Caco-2 (cell line): ENCODE measurements at regions not wholly inside any gene's neighbourhood (a gene's known extent, or its start where the extent isn't known, plus 50 kb on each side); places are given as distances from the start of the nearest gene placed in this dataset.

ENCODE experiments used
- BruUV-seq: library from RNA; stranded (reverse); fragments of 400-500 nt; replicated peaks from 2 replicates; lab custom pipeline; 2021; lab: Mats Ljungman, UMichigan
- CTCF ChIA-PET: fragments of 300-600 bp; sonication (Branson Sonifier 250); formaldehyde crosslinking; loops from one replicate; lab custom pipeline; 2022; ENCODE audit warnings: antibody characterized with exemption; lab: Charles Lee
- POLR2A ChIA-PET: fragments of 300-600 bp; sonication (Branson Sonifier 250); formaldehyde crosslinking; loops from one replicate; lab custom pipeline; 2022; ENCODE audit warnings: antibody characterized with exemption; lab: Charles Lee
- DNase-seq, 2 experiments: peaks; one replicate each; pipeline versions ENCODE4 v3.0.0 to v3.0.0-alpha.2; 2020 to 2022
- H3K27me3 ChIP-seq: replicated peaks from 2 replicates; pipeline ENCODE4 v1.6.0; 2011; ENCODE audit warnings: low read length; ENCODE audit not compliant: control insufficient read depth, insufficient read depth
- H3K36me3 ChIP-seq: 2 replicates; pipeline ENCODE4 v1.5.1; 2011; ENCODE audit warnings: low read length; ENCODE audit not compliant: control insufficient read depth, insufficient read depth
- H3K4me1 ChIP-seq: fragments of 250-450 bp; sonication (Bioruptor Pico); 2 replicates; pipeline ENCODE4 v1.5.1; 2020; ENCODE audit warnings: mild to moderate bottlenecking
- H3K4me3 ChIP-seq: 2 replicates; pipeline ENCODE4 v1.5.1; 2011; ENCODE audit warnings: low read depth, mild to moderate bottlenecking, control low read depth, low read length
- H3K9me3 ChIP-seq: fragments of 250-450 bp; sonication (Bioruptor Pico); 2 replicates; pipeline ENCODE4 v1.5.1; 2020; ENCODE audit warnings: mild to moderate bottlenecking, moderate library complexity
- H3K27ac Mint-ChIP-seq: one replicate; pipeline ENCODE4 v1.8.0; 2022; ENCODE audit warnings: mixed read lengths; ENCODE audit not compliant: unreplicated experiment
- H3K27me3 Mint-ChIP-seq: one replicate; pipeline ENCODE4 v1.8.0; 2022; ENCODE audit warnings: mixed read lengths; ENCODE audit not compliant: insufficient read depth, unreplicated experiment
- H3K36me3 Mint-ChIP-seq: one replicate; pipeline ENCODE4 v1.8.0; 2022; ENCODE audit warnings: mild to moderate bottlenecking, mixed read lengths; ENCODE audit not compliant: insufficient read depth, unreplicated experiment
- H3K4me1 Mint-ChIP-seq: one replicate; pipeline ENCODE4 v1.8.0; 2022; ENCODE audit warnings: low read depth, mixed read lengths; ENCODE audit not compliant: unreplicated experiment
- H3K4me3 Mint-ChIP-seq: one replicate; pipeline ENCODE4 v1.8.0; 2022; ENCODE audit warnings: mild to moderate bottlenecking, moderate library complexity, mixed read lengths; ENCODE audit not compliant: unreplicated experiment
- H3K9me3 Mint-ChIP-seq: one replicate; pipeline ENCODE4 v1.8.0; 2022; ENCODE audit warnings: mixed read lengths; ENCODE audit not compliant: unreplicated experiment
- intact Hi-C: fragments of 100-400 bp; cut with micrococcal nuclease; formaldehyde crosslinking; loops from one replicate; pipeline ENCODE4 v1.10.0; 2022; ENCODE audit not compliant: unreplicated experiment
- TF ChIP-seq, protein P1 (sequence below), 2 experiments: fragments of 200-600 bp in 1 of 2; IDR thresholded peaks; 1 replicate in 1 of 2; 2 replicates in 1 of 2; pipeline versions ENCODE4 v1.5.1 to v1.8.0; 2011 to 2022; ENCODE audit warnings: antibody characterized with exemption in 1 of 2, control low read depth in 1 of 2, inconsistent platforms in 1 of 2, low read depth in 1 of 2, low read length in 1 of 2, mild to moderate bottlenecking in 1 of 2, moderate library complexity in 1 of 2; ENCODE audit not compliant: insufficient read depth in 1 of 2, severe bottlenecking in 1 of 2, unreplicated experiment in 1 of 2

DNA sequence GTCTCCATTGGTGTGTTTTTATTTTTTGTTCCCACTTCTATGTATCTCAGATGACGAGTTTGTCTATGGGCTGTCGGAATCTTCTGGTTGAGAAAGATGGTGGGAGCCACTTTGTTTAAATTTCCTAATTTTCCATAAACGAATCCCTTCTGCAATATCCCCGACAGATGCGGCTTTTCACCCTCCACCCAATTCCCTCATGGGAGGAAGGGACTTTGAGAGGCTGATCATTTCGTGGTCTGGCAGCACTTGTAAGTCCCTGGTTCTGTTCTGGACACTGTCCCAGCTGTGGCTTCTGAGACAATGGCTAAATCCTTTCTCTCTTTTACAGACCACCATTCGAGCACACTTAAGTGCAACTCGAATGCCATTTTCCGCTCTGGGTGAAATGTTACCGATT is 72.2 kb upstream of the PUDP start:
- intact Hi-C loops: no loop called here
- no peak for DNase-seq
- Mint-ChIP-seq H3K4me1 (peaks cover 30% of the 10 kb centered on the region), H3K27me3 (no peaks in the 10 kb centered on the region), H3K4me3 (peak overlapping the region; percentile 81), H3K27ac (peak overlapping the region; percentile 94), H3K36me3 (peaks cover 25% of the 10 kb centered on the region), H3K9me3 (no peaks in the 10 kb centered on the region)
- ChIA-PET CTCF (no interaction called here), POLR2A (interaction anchor here (0.6 kb wide), 1 partner anchor 87 kb away, joined by 5 read pairs; no protein-coding TSS in a partner anchor)
- BruUV-seq: no TSS peak
- Histone ChIP-seq H3K27me3 (no peaks in the 10 kb centered on the region), H3K36me3 (no peaks in the 10 kb centered on the region), H3K4me3 (no peak overlapping the region), H3K4me1 (peaks cover 29% of the 10 kb centered on the region), H3K9me3 (no peaks in the 10 kb centered on the region)
- TF ChIP-seq, protein P1, sequence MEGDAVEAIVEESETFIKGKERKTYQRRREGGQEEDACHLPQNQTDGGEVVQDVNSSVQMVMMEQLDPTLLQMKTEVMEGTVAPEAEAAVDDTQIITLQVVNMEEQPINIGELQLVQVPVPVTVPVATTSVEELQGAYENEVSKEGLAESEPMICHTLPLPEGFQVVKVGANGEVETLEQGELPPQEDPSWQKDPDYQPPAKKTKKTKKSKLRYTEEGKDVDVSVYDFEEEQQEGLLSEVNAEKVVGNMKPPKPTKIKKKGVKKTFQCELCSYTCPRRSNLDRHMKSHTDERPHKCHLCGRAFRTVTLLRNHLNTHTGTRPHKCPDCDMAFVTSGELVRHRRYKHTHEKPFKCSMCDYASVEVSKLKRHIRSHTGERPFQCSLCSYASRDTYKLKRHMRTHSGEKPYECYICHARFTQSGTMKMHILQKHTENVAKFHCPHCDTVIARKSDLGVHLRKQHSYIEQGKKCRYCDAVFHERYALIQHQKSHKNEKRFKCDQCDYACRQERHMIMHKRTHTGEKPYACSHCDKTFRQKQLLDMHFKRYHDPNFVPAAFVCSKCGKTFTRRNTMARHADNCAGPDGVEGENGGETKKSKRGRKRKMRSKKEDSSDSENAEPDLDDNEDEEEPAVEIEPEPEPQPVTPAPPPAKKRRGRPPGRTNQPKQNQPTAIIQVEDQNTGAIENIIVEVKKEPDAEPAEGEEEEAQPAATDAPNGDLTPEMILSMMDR (IDR thresholded peaks at IDR 0.05; ENCODE audit: insufficient read depth in 1 of 2, low read depth in 1 of 2, low read length in 1 of 2, severe bottlenecking in 1 of 2, unreplicated experiment in 1 of 2): no peak

DNA sequence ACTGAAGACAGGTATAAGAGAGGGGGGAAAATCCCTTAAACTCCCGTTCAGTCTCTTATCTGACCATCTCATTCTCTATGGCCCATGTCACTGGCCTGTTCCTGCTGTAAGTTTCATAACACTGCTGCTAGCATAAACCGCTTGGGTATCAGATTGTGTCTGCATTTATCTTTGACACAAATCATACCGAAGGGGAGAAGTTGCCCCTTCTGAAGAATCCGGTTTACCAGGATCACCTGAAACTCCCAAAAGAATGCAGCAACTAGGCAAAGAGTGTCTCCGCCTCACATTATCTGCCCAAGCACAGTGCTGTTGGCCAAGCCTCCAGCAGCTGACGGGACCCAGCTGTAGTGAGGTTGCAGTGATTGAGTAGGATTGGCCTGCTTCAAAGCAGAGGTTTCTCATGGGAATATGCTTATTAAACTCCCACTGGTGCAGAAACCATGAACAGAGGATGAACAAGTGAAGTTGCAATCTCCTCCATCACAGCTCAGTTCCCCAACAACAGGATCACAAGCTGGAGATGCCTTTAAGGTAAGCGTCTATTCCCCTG is 71.3 kb upstream of the PUDP start:
- peaks cover 23% of the 10 kb centered on the region for H3K4me1 Mint-ChIP-seq
- peaks cover 25% of the 10 kb centered on the region for H3K36me3 Mint-ChIP-seq
- H3K27ac Mint-ChIP-seq: peak overlapping the region; percentile 94
- CTCF ChIA-PET: interaction anchor here (1.1 kb wide), 2 partner anchors 28 to 87 kb away, joined by 3 to 4 read pairs; no protein-coding TSS in a partner anchor
- no TSS peak for BruUV-seq
- peak; percentile 58 to 68 for DNase-seq
- Histone ChIP-seq H3K36me3 (no peaks in the 10 kb centered on the region), H3K4me1 (peaks cover 29% of the 10 kb centered on the region), H3K27me3 (no peaks in the 10 kb centered on the region), H3K4me3 (peak overlapping the region; percentile 15), H3K9me3 (no peaks in the 10 kb centered on the region)
- H3K27me3 Mint-ChIP-seq: no peaks in the 10 kb centered on the region
- POLR2A ChIA-PET: no interaction called here
- intact Hi-C loops: loop anchor here (2.0 kb wide), 2 partner anchors 72 to 128 kb away; partner anchors contain the start of gene STS
- TF ChIP-seq, protein P1 (IDR thresholded peaks at IDR 0.05; ENCODE audit: insufficient read depth in 1 of 2, low read depth in 1 of 2, low read length in 1 of 2, severe bottlenecking in 1 of 2, unreplicated experiment in 1 of 2): no peak
- H3K9me3 Mint-ChIP-seq: no peaks in the 10 kb centered on the region
- H3K4me3 Mint-ChIP-seq: peak overlapping the region; percentile 81

DNA sequence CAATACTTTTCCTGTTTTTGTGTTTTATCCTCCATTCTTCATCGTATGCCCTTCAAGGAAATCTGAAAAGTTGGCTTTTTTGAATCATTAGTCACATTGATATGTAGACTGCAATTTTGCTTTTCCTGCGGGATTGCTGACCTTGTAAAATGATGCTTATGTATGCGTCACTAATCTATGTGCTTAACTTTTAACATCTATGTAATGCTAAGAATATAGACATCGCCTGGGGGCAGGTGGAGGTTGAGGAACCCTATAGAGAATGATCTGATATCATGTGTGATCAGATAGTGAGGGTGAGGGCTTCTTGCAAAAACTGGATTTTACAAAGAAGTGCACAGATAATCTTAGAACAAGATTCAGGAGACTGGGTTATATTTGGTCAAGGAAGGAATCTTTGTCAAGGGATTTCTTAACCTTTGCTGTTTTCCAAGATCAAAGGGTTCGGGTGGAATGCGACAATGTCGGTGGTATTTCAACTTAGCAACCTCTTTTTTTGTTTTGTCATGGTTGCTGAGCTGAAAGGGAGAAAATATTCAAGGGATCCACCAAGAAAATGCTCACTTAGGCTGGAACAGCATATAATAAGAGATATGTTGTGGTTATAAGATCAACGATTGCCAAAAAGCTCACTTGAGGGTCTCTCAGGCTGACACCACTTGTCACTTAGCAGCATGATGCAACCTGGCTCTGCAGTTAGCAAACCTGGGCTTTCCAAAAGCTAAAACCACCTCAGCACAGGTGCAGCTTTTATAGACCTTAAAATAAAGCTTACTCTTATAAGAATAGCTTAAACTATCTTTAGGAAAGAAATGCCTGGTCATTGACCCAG is 70.6 kb upstream of the PUDP start:
- CTCF ChIA-PET: interaction anchor here (1.1 kb wide), 2 partner anchors 27 to 86 kb away, joined by 3 to 4 read pairs; no protein-coding TSS in a partner anchor
- TSS peak; percentile 88 for BruUV-seq
- Histone ChIP-seq H3K4me3 (peak overlapping the region; percentile 12; the same call in 1 of the 2 replicates), H3K27me3 (no peaks in the 10 kb centered on the region), H3K36me3 (no peaks in the 10 kb centered on the region), H3K4me1 (peaks cover 29% of the 10 kb centered on the region), H3K9me3 (no peaks in the 10 kb centered on the region)
- intact Hi-C loops: loop anchor here (1.0 to 2.0 kb wide), 3 partner anchors 72 to 128 kb away; partner anchors contain the start of gene STS
- no peaks in the 10 kb centered on the region for H3K9me3 Mint-ChIP-seq
- peak overlapping the region; percentile 94 for H3K27ac Mint-ChIP-seq
- H3K36me3 Mint-ChIP-seq: peaks cover 25% of the 10 kb centered on the region
- DNase-seq: peak; percentile 58 to 65
- H3K4me3 Mint-ChIP-seq: peak overlapping the region; percentile 81
- POLR2A ChIA-PET: no interaction called here
- H3K27me3 Mint-ChIP-seq: no peaks in the 10 kb centered on the region
- H3K4me1 Mint-ChIP-seq: peaks cover 23% of the 10 kb centered on the region
- TF ChIP-seq, protein P1 (IDR thresholded peaks at IDR 0.05; ENCODE audit: insufficient read depth in 1 of 2, low read depth in 1 of 2, low read length in 1 of 2, severe bottlenecking in 1 of 2, unreplicated experiment in 1 of 2): no peak
